ENCODE measurements at regions not wholly inside any gene's neighbourhood (a gene's known extent, or its start where the extent isn't known, plus 50 kb on each side); places are given as distances from the start of the nearest gene placed in this dataset.

GRCh38 chrX:10773318-10773717 is 152.9 kb upstream of the MID1 start (continued):
- TF ChIP-seq CHD7 (IDR thresholded peaks at IDR 0.05; ENCODE audit: insufficient replicate concordance, low read length) (no peak), TEAD4 (IDR thresholded peaks at IDR 0.05; ENCODE audit: low read depth, low read length) (no peak), FOSL1 (IDR thresholded peaks at IDR 0.05; ENCODE audit: insufficient read depth, low read depth, low read length) (no peak), TAF1 (IDR thresholded peaks at IDR 0.05; ENCODE audit: low read depth, low read length) (no peak), SUZ12 (IDR thresholded peaks at IDR 0.05; ENCODE audit: low read length) (no peak), EZH2 (IDR thresholded peaks at IDR 0.05; ENCODE audit: low read depth, low read length, severe bottlenecking) (no peak)
